GM19351 (cell line): ENCODE measurements at regions not wholly inside any gene's neighbourhood (a gene's known extent, or its start where the extent isn't known, plus 50 kb on each side); places are given as distances from the start of the nearest gene placed in this dataset.
"Not testable (repeated sequence)": the region's sequence is repeated elsewhere in the genome, so short reads cannot be mapped to it uniquely, and the experiment has no call there.

Experiments
- ATAC-seq: cut with Tn5 transposase; IDR thresholded peaks from one replicate; pipeline ENCODE4 v1.9.1; 2021; ENCODE audit warnings: mild to moderate bottlenecking, moderate library complexity; ENCODE audit not compliant: unreplicated experiment

DNA sequence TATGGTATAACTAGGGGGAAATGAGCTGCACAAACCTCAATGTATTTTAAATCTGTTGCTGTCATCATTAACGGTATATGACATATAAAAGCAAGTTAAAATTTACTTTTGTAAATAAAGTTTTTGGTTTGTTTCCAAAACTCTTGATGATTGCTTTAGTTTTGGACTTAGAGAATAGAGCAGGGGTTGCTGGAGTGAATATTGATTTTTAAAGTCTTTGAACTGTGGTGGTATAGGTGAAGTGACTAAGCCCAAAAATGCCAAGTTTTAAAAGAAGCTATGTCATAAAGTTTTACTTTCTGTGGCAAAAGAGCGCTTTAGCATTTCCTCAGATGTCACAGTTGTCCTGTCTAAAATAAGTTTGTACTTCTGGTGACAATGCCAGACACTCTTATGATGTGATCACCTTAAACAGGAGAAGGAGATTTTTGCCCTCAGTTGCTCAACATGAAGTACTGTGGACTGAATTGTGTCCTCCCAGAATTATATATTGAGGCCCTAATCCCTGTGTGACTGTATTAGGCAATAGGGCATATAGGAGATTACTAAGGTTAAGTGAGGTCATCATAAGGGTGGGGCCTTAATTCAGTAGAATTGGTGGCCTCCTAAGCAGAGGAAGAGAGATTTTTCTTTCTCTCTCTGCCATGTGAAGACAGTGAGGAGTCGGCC is 175.2 kb upstream of the PLGLB1 start:
- ATAC-seq = not testable (repeated sequence)

DNA sequence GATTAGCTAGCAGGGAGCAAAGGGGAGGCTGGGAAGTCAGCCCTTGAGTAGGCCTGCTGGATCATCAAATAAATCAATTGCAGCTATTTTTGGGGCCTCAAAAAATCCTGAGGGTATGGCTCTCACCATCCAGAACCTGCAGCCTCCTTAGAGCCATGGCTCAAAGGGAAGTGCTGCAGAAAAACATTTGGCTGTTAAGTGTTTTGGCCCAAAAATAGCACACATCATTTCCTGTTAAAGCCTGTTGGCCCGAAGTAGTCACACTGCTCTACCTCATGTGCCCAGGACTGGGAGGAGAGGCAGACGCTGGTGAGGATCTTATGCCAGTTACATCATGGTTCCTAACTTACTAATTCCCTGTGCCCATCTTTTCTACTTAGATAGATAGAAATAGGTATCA is 176.8 kb upstream of the PLGLB1 start:
- not testable (repeated sequence) for ATAC-seq

DNA sequence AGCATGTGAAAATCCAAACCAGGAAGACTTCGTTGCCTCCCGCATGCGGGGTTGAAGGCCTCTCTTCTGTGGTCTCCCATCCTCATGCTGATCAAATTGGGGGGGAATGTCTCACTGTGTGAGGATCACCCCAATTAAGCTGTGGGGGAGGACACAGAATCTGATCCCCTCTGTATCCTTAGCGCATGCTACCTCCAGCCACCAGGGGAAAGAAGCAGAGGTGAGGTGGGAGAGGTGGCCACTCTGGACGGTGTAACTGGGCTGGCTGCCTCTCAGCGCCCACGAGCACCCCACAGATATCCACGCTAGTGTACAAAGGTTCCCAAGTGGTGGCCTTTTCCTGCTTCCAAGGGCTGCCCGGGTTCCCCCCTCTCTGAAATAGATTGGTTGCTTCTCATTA is 177.6 kb upstream of the PLGLB1 start:
- ATAC-seq = not testable (repeated sequence)

DNA sequence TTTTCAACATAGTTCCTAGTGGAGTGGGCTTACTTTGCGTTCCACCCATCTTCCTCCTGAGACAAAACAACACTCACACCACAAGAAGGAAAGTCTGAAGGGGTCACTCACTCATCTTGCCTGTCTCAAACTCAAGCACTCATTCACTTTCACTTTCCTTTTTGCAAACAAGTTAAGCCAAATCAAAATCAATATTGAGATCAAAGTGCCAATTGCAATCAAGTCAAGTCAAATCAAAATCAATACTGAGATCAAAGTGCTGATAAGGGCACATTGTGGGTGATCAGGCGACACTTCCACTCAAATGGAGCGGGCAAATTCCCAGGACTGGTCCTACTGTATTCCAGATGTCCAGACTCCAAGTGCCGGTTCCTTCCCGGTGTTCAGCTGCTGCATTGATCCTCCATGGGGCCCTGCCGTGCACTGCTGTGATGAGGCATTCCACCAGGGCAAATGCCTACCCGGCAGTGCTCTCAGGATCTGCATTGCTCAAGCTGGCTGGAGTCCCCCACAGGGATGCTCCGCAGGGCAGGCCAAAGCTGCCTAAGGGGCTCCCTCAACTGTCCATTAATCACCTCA is 183.0 kb upstream of the PLGLB1 start:
- ATAC-seq = not testable (repeated sequence)

DNA sequence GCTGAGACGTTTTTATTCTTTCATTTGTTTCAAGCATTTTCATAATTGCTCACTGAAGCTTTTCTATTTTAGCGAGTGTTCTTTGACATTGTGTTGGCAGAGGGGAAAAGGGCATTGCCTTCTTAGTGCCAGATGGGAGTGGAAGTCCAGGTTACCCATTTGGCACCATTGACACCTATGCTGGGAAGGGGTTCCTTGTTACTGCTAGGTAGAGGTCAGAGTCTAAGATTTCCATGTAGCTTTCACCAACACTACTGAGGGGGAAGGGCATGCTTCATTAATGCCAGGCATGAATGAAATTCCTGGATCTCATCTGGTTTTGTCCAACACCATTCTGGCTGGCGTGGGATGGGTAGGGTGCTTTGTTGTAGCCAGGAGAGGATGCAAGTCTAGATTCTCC is 191.3 kb upstream of the PLGLB1 start:
- ATAC-seq = not testable (repeated sequence)

DNA sequence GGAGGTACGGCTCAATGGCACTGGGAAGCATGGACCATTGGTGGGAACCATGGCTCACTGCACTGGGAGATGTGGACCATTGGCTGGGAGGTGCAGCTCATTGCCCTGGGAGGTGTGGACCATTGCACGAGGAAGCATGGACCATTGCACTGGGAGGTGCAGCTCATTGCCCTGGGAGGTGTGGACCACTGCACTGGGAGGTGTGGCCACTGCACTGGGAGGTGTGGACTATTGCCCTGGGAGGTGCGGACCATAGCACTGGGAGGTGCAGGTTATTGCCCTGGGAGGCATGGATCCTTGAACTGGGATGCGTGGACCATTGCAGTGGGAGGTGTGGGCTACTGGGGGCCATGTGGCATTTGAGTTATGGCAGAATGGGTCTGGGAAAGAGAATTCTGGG is 195.4 kb upstream of the PLGLB1 start:
- ATAC-seq = not testable (repeated sequence)

DNA sequence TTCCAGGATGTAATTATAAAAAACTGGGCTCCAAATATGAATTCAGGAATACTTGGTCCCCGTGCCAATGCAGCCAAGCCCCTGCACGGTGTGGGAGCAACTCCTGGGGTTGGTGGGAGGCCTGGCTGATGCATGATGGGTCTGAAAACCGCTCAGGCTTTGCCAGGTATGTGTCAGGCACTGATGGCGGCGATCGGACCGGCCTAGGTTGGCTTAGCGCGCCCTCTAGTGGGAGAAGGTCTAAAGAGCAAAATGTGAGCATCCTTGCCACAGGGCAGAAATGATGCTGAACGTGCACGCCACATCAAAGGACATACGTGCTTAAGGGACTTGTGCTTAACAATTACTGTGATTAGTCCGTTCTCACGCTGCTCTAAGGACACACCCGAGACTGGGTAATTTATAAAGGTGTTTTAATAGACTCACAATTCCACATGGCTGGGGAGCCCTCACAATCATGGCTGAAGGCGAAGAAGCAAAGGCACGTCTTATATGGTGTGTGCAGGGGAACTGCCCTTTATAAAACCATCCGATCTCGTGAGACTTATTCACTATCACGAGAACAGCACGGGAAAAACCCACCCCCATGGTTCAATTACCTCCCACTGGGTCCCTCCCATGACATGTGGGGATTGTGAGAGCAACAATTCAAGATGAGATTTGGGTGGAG is 196.2 kb upstream of the PLGLB1 start:
- not testable (repeated sequence) for ATAC-seq

DNA sequence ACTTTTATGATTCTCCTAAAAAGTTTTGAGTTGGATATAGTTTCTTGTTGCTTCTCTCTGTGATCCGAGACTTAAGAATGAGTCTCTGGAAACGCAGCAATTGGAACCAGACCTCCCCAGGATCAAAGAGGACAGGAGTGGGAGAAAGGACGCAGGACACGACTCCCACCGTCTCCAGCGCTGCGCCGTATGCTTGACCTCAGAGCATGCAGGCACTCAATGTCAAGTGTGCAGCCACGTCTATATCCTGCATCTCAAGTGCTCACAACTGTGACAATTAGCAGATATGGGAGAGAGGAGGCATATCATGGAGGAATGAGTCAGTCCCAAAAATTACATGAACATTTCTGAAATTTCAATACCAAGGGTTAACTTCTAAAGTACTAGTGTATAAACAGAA is 199.0 kb upstream of the PLGLB1 start:
- not testable (repeated sequence) for ATAC-seq

DNA sequence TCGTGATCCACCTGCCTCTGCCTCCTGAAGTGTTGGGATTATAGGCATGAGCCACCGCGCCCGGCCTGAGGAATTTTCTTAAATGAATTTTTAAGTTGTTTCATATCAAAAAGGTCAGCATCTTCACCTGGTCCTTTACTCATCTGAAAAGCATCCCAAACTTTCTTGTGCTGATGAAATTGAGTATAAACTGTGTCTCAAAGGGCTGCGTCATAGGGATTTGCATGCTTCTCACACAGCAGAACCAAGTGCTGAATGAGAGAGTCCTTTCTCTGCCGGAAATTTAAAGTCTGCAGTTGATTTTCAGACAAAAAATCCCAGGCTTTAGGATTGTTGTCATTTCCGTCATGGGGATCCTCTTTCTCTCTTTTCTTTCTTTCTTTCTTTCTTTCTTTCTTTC is 200.5 kb upstream of the PLGLB1 start:
- not testable (repeated sequence) for ATAC-seq

DNA sequence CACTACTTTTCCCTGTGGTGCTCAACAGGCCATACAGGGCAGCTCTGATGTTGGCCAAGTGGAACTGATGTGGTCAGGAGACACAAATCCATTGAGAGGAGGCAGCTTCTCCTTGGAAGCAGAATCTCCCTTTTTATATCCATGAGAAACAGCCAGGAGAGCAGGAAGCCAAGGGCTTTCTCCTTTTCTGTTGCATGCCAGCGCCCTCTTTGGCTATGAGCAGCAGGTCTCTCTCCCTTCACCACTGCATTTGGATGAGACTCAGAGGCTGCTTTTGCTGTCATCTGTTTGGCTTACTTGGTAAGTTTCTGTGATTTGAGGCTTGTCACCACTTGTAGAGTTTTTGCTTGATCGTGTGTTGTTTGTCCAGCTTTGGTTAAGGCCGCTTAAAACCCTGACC is 202.2 kb upstream of the PLGLB1 start:
- not testable (repeated sequence) for ATAC-seq

DNA sequence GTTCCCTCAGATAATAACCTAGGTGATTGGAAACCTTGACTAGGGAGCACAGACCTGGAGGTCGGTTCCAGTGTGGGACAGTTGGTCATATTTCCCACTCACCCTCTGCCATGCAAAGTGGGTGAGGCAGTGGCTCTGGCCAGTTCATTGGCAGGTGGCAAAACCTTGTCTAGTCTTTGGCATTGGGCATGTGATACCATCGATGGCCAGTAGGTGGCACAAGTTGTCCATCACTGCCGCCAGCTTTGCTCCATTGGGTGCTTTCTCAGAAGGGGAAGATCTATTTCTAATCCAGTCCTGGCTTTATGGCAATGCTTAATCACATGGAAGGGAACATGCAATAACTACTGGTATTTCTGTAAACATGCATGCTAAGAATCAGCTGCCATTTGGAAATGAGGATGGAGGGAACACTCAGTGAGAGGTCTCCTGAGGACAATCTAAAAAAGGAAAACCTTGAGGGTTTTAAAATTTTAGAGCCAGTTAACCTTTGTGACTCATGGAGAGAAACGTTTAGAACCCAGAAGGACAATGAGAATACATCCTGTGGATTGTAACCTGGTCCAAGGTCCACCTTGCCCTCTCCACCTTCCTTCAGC is 207.5 kb upstream of the PLGLB1 start:
- not testable (repeated sequence) for ATAC-seq

DNA sequence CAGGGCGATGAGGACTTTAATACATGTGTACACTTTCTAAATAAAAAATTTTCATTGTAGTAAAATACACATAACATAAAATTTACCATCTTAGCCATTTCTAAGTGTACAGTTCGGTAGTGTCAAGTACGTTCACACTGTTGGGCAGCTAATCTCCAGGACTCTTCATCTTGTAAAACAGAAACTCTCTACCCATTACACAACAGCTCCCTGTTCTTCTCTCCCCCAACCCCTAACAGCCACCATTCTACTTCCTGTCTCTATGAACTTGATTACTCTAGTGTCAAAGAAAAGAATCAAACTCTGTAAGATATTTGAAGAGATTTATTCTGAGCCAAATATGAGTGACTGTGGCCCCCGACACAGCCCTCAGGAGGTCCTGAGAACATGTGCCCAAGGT is 208.3 kb upstream of the PLGLB1 start:
- ATAC-seq = not testable (repeated sequence)

DNA sequence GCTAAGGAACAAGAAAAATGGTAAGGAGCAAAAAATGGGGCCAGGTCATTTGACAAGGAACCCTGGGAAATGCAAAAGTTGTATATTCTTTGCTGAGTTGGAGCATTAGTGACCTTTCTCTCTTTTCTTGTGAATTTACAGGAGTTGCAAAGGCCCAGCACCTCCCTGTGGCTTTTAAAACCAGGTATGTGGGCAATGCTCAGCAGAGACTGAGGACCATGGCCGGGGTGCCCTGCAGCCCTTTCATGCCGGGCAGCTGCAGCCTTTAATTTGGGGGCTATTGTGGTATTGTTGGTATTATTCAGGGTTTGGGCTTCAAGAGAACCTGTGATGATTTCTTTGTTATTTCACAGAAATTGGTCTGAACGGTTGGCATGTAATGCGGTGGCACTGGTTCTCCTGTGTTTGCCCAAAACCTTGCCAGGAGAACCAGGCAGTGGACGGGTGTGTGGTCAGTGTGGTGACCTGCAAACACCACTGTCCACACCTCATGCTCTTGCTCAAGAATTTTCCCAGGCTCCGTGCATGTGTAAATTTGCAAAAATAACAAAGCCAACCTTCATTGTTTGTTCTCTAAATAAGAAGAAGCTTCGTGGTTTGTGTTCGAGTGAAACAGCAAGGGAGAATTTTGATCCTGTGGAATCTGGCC is 213.8 kb upstream of the PLGLB1 start:
- ATAC-seq = not testable (repeated sequence)

DNA sequence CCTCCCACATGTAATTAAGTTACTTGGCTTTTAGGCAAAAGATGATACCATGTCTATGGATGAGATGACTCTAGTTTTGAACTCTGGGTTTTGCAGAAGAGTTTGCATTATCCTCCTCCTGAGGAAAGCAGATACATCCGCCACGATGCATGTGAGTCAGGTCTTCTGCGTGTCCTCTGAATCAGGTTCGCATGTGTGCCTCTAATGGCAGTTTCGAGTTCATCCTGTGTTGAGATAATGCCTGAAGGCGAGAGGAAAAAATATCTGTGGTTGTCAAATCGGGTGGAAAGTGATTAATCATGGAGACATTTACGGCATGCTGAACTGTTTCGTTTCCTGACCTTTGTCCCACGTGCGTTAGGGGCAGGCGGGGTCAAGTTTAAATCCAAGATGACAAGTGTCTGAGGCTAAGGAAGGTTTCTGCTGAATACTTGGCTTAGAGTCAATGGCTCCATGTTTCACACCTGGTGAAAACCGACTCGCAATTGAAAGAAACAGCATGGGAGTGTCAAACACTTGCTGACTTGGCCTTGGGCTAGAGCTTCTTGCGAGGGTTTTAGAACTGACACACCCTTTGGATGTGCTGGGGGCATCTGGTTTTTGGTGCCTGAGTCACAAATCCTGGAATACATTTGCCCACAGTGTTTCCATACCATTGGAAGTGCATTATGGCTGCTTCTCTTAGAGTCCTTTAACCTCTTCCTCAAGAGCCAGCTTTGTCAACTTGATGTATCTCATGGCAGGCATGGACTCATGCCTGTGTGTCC is 216.1 kb upstream of the PLGLB1 start:
- ATAC-seq = not testable (repeated sequence)

DNA sequence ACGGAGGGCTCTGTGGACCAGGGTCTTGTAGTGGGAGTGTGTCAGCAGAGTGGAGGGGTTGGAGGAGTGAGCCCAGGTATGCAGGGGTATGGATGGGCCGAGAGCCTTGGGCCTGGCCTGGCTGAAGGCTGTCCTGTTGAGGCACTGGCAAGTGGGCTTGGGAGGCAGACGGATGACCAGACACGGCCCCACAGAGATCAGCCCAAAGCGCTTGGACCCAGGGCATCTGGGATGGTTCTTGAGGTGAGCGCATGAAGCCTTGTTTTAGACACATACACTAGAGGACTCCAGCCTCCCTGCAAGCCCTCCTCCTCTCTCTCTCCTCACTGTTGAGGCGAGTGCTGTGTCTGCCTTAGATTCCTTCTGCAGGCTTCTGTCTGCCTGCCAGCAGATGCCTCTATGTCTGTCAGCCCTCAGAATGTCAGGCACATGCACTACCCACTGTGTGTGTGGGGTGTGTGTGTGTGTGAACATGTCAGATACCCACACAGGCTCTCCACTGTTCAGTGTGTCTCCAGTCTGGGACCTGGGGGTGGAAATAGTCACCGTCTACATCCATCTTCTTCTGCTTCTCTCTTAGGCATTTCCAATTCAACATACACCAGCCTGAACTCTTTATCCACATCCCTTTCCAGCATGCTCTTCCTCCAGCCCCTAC is 218.0 kb upstream of the PLGLB1 start:
- ATAC-seq = not testable (repeated sequence)

DNA sequence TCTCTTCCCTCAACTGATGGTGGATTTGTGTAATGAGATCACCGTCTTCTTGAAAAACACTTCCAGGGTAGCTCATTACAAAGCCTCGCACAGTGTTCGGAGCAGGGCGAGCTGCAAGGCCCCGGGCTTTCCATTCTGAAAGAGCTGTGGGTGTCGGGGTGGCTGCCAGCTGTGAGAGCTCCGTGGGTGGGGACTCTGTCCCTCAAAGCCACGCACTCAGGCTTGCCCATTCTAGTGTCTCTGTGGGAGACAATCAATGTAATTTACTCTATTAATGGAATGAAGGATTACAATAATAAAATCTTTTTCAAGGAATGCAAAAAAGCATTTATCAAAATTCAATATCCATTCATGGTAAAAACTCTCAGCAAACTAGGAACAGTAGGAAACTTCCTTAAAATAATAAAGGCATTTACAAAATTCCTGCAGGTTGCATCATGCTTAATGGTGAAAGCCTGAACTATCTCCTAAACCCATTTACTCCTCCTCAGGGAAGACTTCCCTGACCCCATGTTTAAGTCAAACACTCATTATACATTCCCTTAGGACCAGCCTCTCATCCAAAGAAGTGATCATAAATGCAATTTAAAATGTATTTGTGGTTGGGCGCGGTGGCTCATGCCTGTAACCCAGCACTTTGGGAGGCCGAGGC is 224.5 kb upstream of the PLGLB1 start:
- not testable (repeated sequence) for ATAC-seq

DNA sequence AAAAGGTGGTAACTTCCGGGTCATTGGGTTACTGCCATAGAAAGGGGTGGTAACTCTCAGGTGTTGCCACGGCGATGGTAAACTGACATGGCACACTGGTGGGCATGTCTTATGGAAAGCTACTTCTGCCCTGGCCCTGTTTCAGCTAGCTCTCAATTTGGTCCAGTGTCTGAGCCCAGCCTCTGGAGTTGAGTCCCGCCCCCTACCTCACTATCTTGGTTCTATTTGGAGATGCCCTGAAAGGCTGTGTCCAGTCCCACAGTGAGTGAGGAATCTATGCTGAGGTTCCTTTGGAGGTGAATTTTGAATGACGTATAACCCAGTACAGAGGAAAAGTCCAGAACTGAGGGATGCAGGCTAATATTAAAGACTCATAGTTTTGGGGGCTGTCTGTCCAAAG is 230.4 kb upstream of the PLGLB1 start:
- not testable (repeated sequence) for ATAC-seq

DNA sequence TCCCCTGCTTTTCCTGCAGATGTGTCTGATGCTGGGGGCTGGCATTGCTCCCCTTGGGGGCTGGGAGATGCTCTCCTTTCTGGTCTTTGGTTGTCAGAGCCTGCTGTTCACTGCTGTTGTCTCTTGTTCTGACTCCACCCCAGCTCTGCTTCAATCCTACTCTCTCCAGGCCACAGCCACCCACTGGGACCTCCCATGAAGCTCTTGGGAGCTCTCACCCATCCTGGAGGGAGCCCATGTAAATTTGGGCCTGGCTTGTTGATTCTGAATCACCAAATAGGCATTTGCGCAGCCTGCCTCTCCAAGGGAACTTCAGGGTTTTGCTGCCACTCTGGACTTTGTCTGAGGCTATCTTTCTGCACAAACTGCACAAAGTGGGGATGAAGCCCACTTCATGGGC is 232.9 kb upstream of the PLGLB1 start:
- not testable (repeated sequence) for ATAC-seq

DNA sequence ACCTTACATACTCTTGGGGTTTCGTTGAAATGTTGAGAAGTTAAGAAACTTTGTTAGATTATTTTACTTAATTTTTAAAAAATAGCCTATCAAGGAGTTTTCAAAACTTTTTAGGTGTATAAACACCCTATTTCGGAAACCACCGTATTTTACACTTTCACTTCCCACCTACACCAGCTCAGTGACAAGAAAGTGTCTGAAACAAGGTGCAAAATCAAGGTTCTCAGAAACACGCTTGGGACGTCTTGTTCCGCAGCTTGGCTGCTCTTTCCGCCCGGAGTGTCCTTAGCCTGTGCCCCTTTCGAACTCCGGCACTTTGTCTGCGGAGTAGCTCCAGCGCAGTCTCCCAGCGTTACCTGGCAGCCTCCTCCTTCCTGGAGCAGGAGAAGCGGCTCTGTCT is 233.8 kb upstream of the PLGLB1 start:
- ATAC-seq = not testable (repeated sequence)
